ENCODE measurements at regions not wholly inside any gene's neighbourhood (a gene's known extent, or its start where the extent isn't known, plus 50 kb on each side); places are given as distances from the start of the nearest gene placed in this dataset.
"Not testable (repeated sequence)": the region's sequence is repeated elsewhere in the genome, so short reads cannot be mapped to it uniquely, and the experiment has no call there.

GRCh38 chr15:38002883-38003477 is 68.5 kb downstream of the TMCO5A start:
- Mint-ChIP-seq H3K27ac (no peak overlapping the region), H3K4me1 (no peaks in the 10 kb centered on the region), H3K9me3 (no peaks in the 10 kb centered on the region), H3K4me3 (no peak overlapping the region), H3K27me3 (peaks cover 5% of the 10 kb centered on the region), H3K36me3 (ENCODE audit: low read depth) (no peaks in the 10 kb centered on the region)
- peak; percentile 57 for DNase-seq
- intact Hi-C loops (cut with micrococcal nuclease): no loop called here

DNA sequence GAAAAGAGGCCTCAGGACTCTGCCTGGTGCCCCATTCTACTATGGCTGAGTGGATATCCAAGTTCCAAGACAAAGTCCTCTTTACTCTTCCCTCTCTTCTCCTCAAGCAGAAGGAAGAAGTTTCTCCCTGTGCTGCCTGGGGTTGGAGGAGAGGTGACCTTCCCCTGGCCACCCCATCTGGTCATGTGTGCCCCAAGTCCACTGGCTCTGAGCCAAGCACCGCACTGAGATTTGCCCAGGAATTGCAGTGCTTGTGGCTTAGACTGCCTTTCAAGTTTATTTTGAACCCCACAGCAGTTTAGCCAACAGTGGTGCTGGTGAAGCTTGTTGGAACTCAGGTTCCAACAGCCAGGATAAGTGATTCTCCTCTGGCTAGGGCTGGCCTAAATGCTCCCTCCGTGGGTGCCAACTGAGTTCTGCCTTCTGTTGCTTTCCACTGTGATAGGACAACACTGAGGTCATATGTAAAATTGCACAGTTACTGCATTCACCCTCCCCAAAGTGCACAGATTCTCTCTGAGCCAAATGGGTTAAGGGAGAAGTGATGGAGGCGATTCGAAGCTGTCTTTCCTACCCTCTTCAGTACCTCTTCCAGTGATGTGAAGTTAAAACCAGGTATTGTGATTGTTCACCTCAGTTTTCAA is 69.9 kb downstream of the TMCO5A start:
- Mint-ChIP-seq H3K27me3 (peaks cover 5% of the 10 kb centered on the region), H3K9me3 (no peaks in the 10 kb centered on the region)
- intact Hi-C loops (cut with micrococcal nuclease): no loop called here

DNA sequence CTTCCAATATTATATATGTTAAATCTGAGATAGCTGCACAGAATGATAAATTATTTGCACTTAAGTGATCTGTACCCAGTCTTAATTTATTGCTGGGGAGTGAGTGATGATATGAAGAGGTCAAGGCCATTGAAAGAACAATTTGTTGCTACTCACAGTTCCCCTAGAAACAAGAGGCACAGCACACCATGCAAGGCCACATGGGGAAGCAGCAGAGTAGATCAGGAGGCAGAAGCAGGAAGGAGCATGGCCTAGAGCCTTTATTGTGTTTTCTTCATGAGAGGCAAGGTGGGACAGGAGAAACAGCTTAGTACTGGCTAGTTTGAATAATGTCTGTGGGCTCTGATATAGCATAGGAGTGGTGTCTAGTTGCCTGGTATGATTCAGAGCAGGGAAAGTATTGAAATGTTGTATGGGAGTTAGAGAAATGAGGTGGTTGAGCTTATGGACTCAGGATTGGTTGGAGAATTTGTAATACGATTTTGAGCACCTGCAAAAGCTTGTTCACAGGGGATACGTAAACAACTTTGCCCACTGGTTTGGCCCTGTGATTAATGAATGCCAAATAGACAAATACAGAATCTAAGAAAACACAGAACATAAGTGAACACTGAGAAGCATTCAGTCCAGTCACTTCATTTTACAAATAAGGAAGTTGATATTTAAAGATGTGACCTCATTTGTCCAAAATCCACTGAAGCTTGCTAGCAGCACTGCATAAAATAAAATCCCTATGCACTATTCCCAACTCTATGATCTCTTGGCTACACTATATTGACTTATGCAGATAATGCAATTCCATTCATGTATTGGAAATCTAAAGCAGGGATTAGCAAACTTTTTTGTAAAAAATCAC is 71.7 kb downstream of the TMCO5A start:
- intact Hi-C loops (cut with micrococcal nuclease): no loop called here
- no peaks in the 10 kb centered on the region for H3K9me3 Mint-ChIP-seq
- H3K4me3 Mint-ChIP-seq: no peak overlapping the region
- no peaks in the 10 kb centered on the region for H3K4me1 Mint-ChIP-seq
- no peak overlapping the region for H3K27ac Mint-ChIP-seq
- H3K27me3 Mint-ChIP-seq: peaks cover 3% of the 10 kb centered on the region
- no peaks in the 10 kb centered on the region for H3K36me3 Mint-ChIP-seq (ENCODE audit: low read depth)
- no peak for DNase-seq

More for the DNA sequence above, 69.9 kb downstream of the TMCO5A start:
- no peaks in the 10 kb centered on the region for H3K36me3 Mint-ChIP-seq (ENCODE audit: low read depth)
- no peaks in the 10 kb centered on the region for H3K4me1 Mint-ChIP-seq
- H3K27ac Mint-ChIP-seq: no peak overlapping the region
- no peak for DNase-seq
- no peak overlapping the region for H3K4me3 Mint-ChIP-seq

DNA sequence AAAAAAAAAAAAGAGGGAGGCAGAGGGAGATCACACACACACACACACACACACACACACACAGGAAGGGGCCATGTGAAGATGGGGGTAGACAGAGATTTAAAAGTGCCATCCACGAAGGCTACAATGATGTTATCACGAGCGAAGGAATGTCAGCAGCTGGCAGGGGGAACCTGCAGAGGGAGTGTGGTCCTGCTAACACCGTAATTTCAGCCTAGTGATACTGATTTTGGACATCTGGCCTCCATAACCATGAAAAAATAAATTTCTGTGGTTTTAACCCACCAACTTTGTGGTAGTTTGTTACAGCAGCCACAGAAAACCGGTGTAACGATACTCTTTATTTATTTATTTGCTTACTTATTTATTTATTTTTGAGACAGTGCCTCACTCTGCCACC is 76.0 kb downstream of the TMCO5A start:
- DNase-seq: no peak
- no peak overlapping the region for H3K27ac Mint-ChIP-seq
- intact Hi-C loops (cut with micrococcal nuclease): no loop called here
- no peak overlapping the region for H3K4me3 Mint-ChIP-seq
- no peaks in the 10 kb centered on the region for H3K27me3 Mint-ChIP-seq
- no peaks in the 10 kb centered on the region for H3K4me1 Mint-ChIP-seq
- H3K36me3 Mint-ChIP-seq (ENCODE audit: low read depth): no peaks in the 10 kb centered on the region
- H3K9me3 Mint-ChIP-seq: no peaks in the 10 kb centered on the region

DNA sequence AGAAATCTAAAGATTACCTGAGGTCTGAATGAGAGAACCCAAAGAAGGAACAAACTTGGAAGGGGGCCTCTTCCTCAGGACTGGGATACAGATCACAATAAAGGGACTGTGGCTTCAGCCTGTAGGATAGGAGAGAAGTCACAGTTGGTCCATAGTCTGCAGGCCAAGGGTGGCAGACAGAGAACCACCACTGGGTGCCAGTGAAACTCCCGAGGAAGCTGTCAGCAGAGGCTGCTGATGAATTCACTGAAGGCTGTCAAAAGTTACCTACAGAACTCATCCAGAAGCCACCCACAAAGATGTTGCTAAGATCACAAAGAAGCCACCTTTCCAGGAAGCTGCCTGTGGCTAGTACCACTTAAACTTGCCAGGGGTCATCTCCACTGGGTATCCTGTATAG is 78.5 kb downstream of the TMCO5A start:
- Mint-ChIP-seq H3K4me1 (no peaks in the 10 kb centered on the region), H3K27ac (no peak overlapping the region), H3K9me3 (no peaks in the 10 kb centered on the region), H3K27me3 (no peaks in the 10 kb centered on the region), H3K4me3 (no peak overlapping the region), H3K36me3 (ENCODE audit: low read depth) (no peaks in the 10 kb centered on the region)
- DNase-seq: peak; percentile 38
- intact Hi-C loops (cut with micrococcal nuclease): no loop called here

DNA sequence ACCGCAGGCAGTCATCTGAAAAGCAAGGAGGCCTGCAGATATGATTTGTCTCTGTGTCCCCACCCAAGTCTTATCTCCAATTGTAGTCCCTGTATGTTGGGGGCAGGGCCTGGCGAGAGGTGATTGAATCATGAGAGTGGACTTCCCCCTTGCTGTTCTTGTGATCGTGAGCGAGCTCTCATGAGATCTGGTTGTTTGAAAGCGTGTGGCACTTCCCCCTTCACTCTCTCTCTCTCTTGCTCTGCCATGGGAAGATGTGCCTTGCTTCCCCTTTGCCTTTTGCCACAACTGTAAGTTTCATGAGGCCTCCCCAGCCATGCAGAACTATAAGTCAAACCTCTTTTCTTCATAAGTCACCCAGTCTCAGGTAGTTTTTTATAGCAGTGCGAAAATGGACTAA is 83.3 kb downstream of the TMCO5A start:
- H3K27ac Mint-ChIP-seq: no peak overlapping the region
- no peaks in the 10 kb centered on the region for H3K36me3 Mint-ChIP-seq (ENCODE audit: low read depth)
- H3K9me3 Mint-ChIP-seq: no peaks in the 10 kb centered on the region
- no peak for DNase-seq
- H3K4me1 Mint-ChIP-seq: no peaks in the 10 kb centered on the region
- H3K4me3 Mint-ChIP-seq: no peak overlapping the region
- intact Hi-C loops (cut with micrococcal nuclease): no loop called here
- peaks cover 3% of the 10 kb centered on the region for H3K27me3 Mint-ChIP-seq

DNA sequence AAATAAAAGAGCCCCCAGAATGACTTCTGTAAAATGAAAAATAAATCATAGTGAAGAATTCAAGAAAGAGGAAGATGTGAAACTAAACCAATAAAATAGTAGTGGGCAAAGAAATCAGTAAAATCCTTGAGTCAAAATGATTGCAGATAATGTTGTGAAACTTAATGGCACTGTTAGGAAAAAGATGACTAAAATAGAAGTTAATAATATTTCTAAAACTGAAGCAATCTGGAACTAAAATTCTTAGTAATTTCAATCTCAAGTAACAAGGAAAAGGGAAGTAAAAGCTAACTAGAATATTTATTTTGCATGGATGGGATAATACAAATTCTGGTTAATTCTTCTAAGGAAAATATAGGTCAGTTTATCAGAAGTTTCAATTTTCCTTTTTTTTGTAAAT is 84.6 kb downstream of the TMCO5A start:
- Mint-ChIP-seq H3K4me1 (no peaks in the 10 kb centered on the region), H3K27me3 (peaks cover 3% of the 10 kb centered on the region), H3K9me3 (no peaks in the 10 kb centered on the region), H3K27ac (no peak overlapping the region), H3K4me3 (no peak overlapping the region), H3K36me3 (ENCODE audit: low read depth) (no peaks in the 10 kb centered on the region)
- intact Hi-C loops (cut with micrococcal nuclease): no loop called here
- DNase-seq: no peak

DNA sequence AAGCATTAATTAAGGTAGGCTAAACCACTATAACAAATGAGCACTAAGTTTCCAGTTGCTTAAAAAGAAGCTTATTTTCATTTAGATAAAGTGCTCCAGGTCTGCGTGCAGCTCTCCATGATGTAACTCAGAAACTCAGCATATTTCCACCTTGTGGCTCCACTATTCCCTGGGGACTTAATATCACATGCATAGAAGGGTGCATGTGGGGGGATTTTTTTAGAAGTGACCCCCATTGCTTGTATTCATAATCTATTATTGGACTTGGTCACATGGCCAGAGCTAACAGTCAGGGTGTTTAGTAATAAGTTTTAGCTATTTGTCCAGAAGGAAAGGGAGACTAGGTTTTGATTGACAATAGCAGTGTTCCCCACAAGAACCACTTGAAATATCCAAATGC is 86.8 kb downstream of the TMCO5A start:
- no peaks in the 10 kb centered on the region for H3K36me3 Mint-ChIP-seq (ENCODE audit: low read depth)
- H3K27me3 Mint-ChIP-seq: peaks cover 3% of the 10 kb centered on the region
- DNase-seq: no peak
- H3K4me3 Mint-ChIP-seq: no peak overlapping the region
- H3K9me3 Mint-ChIP-seq: no peaks in the 10 kb centered on the region
- H3K4me1 Mint-ChIP-seq: no peaks in the 10 kb centered on the region
- no peak overlapping the region for H3K27ac Mint-ChIP-seq
- intact Hi-C loops (cut with micrococcal nuclease): no loop called here

DNA sequence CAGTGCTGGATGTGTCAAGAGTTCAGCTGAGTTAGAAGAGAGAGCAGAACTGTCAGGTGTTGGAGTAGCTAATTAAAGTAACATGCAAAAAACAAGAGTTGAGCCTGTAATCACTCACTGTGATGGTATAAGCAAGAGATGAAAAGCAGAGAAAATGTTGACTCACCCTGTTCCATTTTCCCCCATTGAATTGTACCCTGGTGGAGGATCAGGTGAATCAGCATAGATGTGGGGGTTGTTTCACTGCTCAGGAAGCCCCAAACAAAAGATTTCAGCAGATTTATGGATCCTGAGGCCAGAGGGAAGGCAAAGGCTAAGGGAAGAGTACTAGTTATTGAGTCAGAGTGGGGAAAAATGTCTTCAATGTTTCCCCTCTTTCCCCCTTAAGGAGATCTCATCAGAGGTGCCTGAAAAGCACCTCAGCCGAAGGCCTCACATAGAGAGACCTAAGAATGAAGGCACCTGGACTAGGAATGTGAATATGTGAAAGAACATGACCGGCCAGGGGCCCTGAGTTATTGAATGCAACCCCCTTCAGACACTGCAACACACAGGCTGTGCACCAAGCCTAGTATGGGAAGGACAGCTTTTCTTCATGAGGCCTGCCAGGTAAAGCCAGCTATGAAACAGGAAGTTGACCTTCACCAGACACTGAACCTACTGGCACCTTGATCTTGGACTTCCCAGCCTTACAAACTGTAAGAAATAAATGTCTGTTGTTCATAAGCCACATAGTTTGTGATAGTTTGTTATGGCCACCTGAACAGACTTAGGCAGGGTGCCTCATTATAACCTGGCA is 90.1 kb downstream of the TMCO5A start:
- Mint-ChIP-seq H3K27ac (no peak overlapping the region), H3K27me3 (peaks cover under 1% of the 10 kb centered on the region), H3K4me3 (no peak overlapping the region), H3K4me1 (no peaks in the 10 kb centered on the region), H3K36me3 (ENCODE audit: low read depth) (no peaks in the 10 kb centered on the region), H3K9me3 (no peaks in the 10 kb centered on the region)
- DNase-seq: no peak
- intact Hi-C loops (cut with micrococcal nuclease): no loop called here

DNA sequence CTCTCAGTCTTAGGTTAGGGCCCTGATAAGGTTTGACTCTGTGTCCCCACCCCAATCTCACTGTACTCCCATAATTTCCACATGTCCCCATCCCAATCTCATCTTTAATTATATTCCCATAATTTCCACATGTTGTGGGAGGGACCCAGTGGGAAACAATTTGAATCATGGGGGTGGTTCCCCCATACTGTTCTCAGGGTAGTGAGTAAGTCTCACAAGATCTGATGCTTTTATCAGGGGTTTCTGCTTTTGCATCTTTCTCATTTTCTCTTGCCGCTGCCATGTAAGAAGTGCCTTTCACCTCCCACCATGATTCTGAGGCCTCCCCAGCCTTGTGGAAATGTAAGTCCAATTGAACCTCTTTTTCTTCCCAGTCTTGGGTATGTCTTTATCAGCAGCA is 91.2 kb downstream of the TMCO5A start:
- intact Hi-C loops (cut with micrococcal nuclease); H3K36me3 Mint-ChIP-seq (ENCODE audit: low read depth); H3K9me3 Mint-ChIP-seq; H3K4me1 Mint-ChIP-seq; DNase-seq; H3K27ac Mint-ChIP-seq; H3K4me3 Mint-ChIP-seq; H3K27me3 Mint-ChIP-seq: not testable (repeated sequence)

DNA sequence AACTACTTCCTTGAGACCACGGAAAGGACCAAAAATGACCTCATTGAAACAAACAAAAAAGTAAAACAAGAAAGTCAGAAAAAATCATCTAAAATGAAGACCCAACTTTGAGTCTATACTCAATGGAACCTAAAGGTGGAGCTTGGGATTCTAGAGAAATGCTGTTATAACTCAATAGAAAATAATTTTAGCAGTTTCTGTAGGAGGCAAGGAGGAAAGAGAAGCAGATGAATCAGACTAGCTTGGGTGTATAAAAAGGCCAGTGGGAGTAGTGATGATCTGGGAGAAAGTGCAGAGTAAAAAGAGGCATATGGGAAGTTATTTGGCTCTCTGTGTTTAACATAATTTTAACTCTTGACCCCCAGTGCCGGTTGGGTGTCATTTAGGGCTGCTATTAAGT is 94.4 kb downstream of the TMCO5A start:
- intact Hi-C loops (cut with micrococcal nuclease): no loop called here
- no peak for DNase-seq
- Mint-ChIP-seq H3K27ac (no peak overlapping the region), H3K4me1 (no peaks in the 10 kb centered on the region), H3K36me3 (ENCODE audit: low read depth) (no peaks in the 10 kb centered on the region), H3K4me3 (no peak overlapping the region), H3K27me3 (no peaks in the 10 kb centered on the region), H3K9me3 (no peaks in the 10 kb centered on the region)

DNA sequence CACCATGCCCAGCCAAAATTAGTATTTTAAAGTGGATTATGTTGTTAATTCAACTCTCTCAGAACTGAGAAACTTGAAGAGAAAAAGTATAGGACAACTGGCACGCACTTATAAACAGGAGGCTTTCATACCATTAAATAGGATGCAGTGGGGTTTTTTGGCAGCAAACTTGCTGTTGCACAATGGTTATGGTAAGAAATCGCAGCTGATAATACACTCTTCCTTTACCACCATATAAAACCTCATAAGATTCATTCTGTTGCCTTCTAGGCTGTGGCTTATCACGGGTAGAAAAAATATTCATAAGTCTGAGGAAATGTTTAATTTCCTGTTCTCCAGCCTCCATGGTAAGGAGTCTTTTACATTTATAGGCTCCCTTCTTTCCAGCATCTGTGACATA is 95.3 kb downstream of the TMCO5A start:
- DNase-seq: no peak
- Mint-ChIP-seq H3K27ac (no peak overlapping the region), H3K4me1 (no peaks in the 10 kb centered on the region), H3K36me3 (ENCODE audit: low read depth) (no peaks in the 10 kb centered on the region), H3K27me3 (peaks cover under 1% of the 10 kb centered on the region), H3K9me3 (no peaks in the 10 kb centered on the region), H3K4me3 (no peak overlapping the region)
- intact Hi-C loops (cut with micrococcal nuclease): no loop called here

DNA sequence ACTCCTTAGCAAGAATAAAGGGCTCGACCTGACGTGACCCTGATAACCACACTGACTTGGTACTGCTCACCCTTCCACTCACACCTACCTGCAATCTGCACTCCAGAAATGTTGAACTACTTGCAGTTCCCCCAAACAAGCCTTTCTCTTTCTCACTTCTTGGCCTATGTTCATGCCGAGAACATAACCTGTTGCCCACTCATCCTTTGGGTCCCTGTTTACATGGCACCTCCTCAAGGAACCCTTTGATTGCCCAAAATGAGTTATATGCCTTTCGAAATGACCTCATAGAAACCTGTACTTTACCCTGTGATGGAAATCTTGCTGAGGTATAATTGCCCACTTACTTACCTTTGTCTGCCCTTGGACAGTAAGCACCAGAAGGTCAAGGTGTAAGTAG is 96.2 kb downstream of the TMCO5A start:
- no peaks in the 10 kb centered on the region for H3K9me3 Mint-ChIP-seq
- H3K4me1 Mint-ChIP-seq: no peaks in the 10 kb centered on the region
- H3K27ac Mint-ChIP-seq: no peak overlapping the region
- DNase-seq: no peak
- H3K4me3 Mint-ChIP-seq: no peak overlapping the region
- no peaks in the 10 kb centered on the region for H3K36me3 Mint-ChIP-seq (ENCODE audit: low read depth)
- intact Hi-C loops (cut with micrococcal nuclease): no loop called here
- peaks cover 2% of the 10 kb centered on the region for H3K27me3 Mint-ChIP-seq

GRCh38 chr15:38035701-38036100 is 101.3 kb downstream of the TMCO5A start:
- Mint-ChIP-seq H3K27me3 (peaks cover 2% of the 10 kb centered on the region), H3K9me3 (no peaks in the 10 kb centered on the region), H3K4me1 (no peaks in the 10 kb centered on the region), H3K27ac (no peak overlapping the region), H3K36me3 (ENCODE audit: low read depth) (no peaks in the 10 kb centered on the region), H3K4me3 (no peak overlapping the region)
- DNase-seq: no peak
- intact Hi-C loops (cut with micrococcal nuclease): no loop called here

All from activated CD4-positive, alpha-beta T cell treated with anti-CD3 and anti-CD28 coated beads, Interleukin-2, amount 10 ng/mL, durations not matched to agents 24 days and 14 days (primary cell).